Endothelial cell of umbilical vein (primary cell): ENCODE measurements at regions not wholly inside any gene's neighbourhood (a gene's known extent, or its start where the extent isn't known, plus 50 kb on each side); places are given as distances from the start of the nearest gene placed in this dataset.
"Not testable (repeated sequence)": the region's sequence is repeated elsewhere in the genome, so short reads cannot be mapped to it uniquely, and the experiment has no call there.

Experiments
- BruUV-seq: library from RNA; stranded (reverse); fragments of 400-500 nt; replicated peaks from 2 replicates; lab custom pipeline; 2021; lab: Mats Ljungman, UMichigan
- CTCF ChIA-PET: fragments of 300-600, 350-600 bp; sonication (Branson Sonifier 250); formaldehyde crosslinking; loops from one replicate; lab custom pipeline; 2021; ENCODE audit warnings: antibody characterized with exemption, inconsistent platforms; lab: Charles Lee
- POLR2A ChIA-PET: fragments of 300-600, 350-600 bp; sonication (Branson Sonifier 250); formaldehyde crosslinking; loops from one replicate; lab custom pipeline; 2021; ENCODE audit warnings: antibody characterized with exemption, inconsistent platforms; lab: Charles Lee
- DNase-seq: peaks from one replicate; pipeline ENCODE4 v3.0.0-alpha.2; 2011; ENCODE audit warnings: low read depth, low spot score
- FAIRE-seq: peaks from 2 replicates; lab custom pipeline; 2011; peaks lifted over from hg19 to GRCh38; lab: Jason Lieb, UNC
- H2AFZ ChIP-seq: 2 replicates; pipeline ENCODE4 v1.6.0; 2012; ENCODE audit warnings: low read depth, low read length, control low read depth, inconsistent platforms
- H3K27ac ChIP-seq: 2 replicates; pipeline ENCODE4 v1.5.1; 2011; ENCODE audit warnings: low read depth, mild to moderate bottlenecking, control low read depth, low read length, moderate library complexity; ENCODE audit not compliant: insufficient read depth
- H3K27me3 ChIP-seq, 2 experiments: 2 replicates each; pipeline versions ENCODE4 v1.6.0 to v1.6.1; 2011; ENCODE audit warnings: low read length in 2 of 2, mixed read lengths in 1 of 2; ENCODE audit not compliant: control insufficient read depth in 2 of 2, insufficient read depth in 2 of 2
- H3K36me3 ChIP-seq, 2 experiments: 2 replicates in 1 of 2; 3 replicates in 1 of 2; pipeline ENCODE4 v1.5.1; 2011; ENCODE audit warnings: low read length in 2 of 2, mild to moderate bottlenecking in 1 of 2, moderate library complexity in 1 of 2; ENCODE audit not compliant: control insufficient read depth in 2 of 2, insufficient read depth in 2 of 2; ENCODE audit errors: extremely low read depth in 1 of 2
- H3K4me1 ChIP-seq: 3 replicates; pipeline ENCODE4 v1.5.1; 2011; ENCODE audit warnings: mild to moderate bottlenecking, low read length; ENCODE audit not compliant: control insufficient read depth, insufficient read depth; ENCODE audit errors: extremely low read depth
- H3K4me2 ChIP-seq: 2 replicates; pipeline ENCODE4 v1.6.1; 2011; ENCODE audit warnings: low read length, control low read depth, mixed read lengths; ENCODE audit not compliant: insufficient read depth
- H3K4me3 ChIP-seq, 3 experiments: fragments of 200-600 bp in 1 of 3; sonication (generic), shearing (Covaris generic) in 1 of 3; replicated peaks in 1 of 3; 2 replicates each; pipeline ENCODE4 v1.5.1; 2011 to 2016; ENCODE audit warnings: control low read depth in 3 of 3, low read length in 3 of 3, mild to moderate bottlenecking in 2 of 3, inconsistent platforms in 1 of 3, low read depth in 1 of 3, moderate library complexity in 1 of 3; ENCODE audit not compliant: insufficient read depth in 1 of 3
- H3K79me2 ChIP-seq: 2 replicates; pipeline ENCODE4 v1.6.0; 2012; ENCODE audit warnings: low read length, inconsistent platforms; ENCODE audit not compliant: control insufficient read depth, insufficient read depth
- H3K9ac ChIP-seq: replicated peaks from 2 replicates; pipeline ENCODE3; 2011; ENCODE audit warnings: low read length, control low read depth; ENCODE audit not compliant: insufficient read depth; ENCODE audit errors: extremely low read depth
- H3K9me1 ChIP-seq: replicated peaks from 3 replicates; pipeline ENCODE4 v1.6.0; 2011; ENCODE audit warnings: mild to moderate bottlenecking, low read length; ENCODE audit not compliant: control insufficient read depth, insufficient read depth; ENCODE audit errors: extremely low read depth
- H3K9me3 ChIP-seq: replicated peaks from 2 replicates; pipeline ENCODE4 v1.5.1; 2012; ENCODE audit warnings: low read length, inconsistent platforms; ENCODE audit not compliant: control insufficient read depth, insufficient read depth
- H4K20me1 ChIP-seq: replicated peaks from 2 replicates; pipeline ENCODE3; 2011; ENCODE audit warnings: mild to moderate bottlenecking, low read length; ENCODE audit not compliant: control insufficient read depth, insufficient read depth; ENCODE audit errors: extremely low read depth
- CTCF ChIP-seq, 2 donors: IDR thresholded peaks; 1 replicate in 1 of 2; 2 replicates in 1 of 2; pipeline ENCODE4 v1.5.1; 2011; ENCODE audit warnings: low read length in 2 of 2, mild to moderate bottlenecking in 2 of 2, moderate library complexity in 2 of 2, control low read depth in 1 of 2, inconsistent platforms in 1 of 2, low read depth in 1 of 2; ENCODE audit not compliant: insufficient read depth in 1 of 2; ENCODE audit errors: extremely low read depth in 1 of 2
- EZH2 ChIP-seq: IDR thresholded peaks from 2 replicates; pipeline ENCODE4 v1.6.1; 2012; ENCODE audit warnings: borderline replicate concordance, low read depth, mild to moderate bottlenecking, moderate library complexity, low read length, inconsistent platforms; ENCODE audit not compliant: severe bottlenecking
- FOS ChIP-seq: IDR thresholded peaks from 2 replicates; pipeline ENCODE4 v1.6.1; 2011; ENCODE audit warnings: mild to moderate bottlenecking, low read length, moderate library complexity, borderline replicate concordance; ENCODE audit not compliant: insufficient read depth
- GATA2 ChIP-seq: IDR thresholded peaks from 2 replicates; pipeline ENCODE4 v1.7.0; 2011; ENCODE audit warnings: low read depth, mild to moderate bottlenecking, moderate library complexity, mixed read lengths, low read length; ENCODE audit not compliant: insufficient read length, insufficient read depth
- JUN ChIP-seq: IDR thresholded peaks from 2 replicates; pipeline ENCODE4 v1.6.1; 2011; ENCODE audit warnings: borderline replicate concordance, low read depth; ENCODE audit not compliant: insufficient read length, insufficient read depth
- MAX ChIP-seq: IDR thresholded peaks from 2 replicates; pipeline ENCODE4 v1.6.1; 2011; ENCODE audit not compliant: insufficient read depth, insufficient read length
- MYC ChIP-seq: IDR thresholded peaks from one replicate; pipeline ENCODE4 v1.6.1; 2011; ENCODE audit warnings: mild to moderate bottlenecking, low read depth, low read length
- POLR2A ChIP-seq: IDR thresholded peaks from 2 replicates; pipeline ENCODE4 v1.6.1; 2012; ENCODE audit warnings: low read depth, mild to moderate bottlenecking, control low read depth, low read length
- dilution Hi-C: fragments of 300-500 bp; cut with MboI; formaldehyde crosslinking; loops from one replicate; pipeline ENCODE4 v1.15.0; 2019; ENCODE audit warnings: low sequenced_read_pairs; ENCODE audit not compliant: extremely low pct_ligation_motif_present
- intact Hi-C: fragments of 100-400 bp; cut with micrococcal nuclease; formaldehyde crosslinking; loops from one replicate; pipeline ENCODE4 v1.10.0; 2022

GRCh38 chrX:47743504-47743903 is 84.5 kb upstream of the UXT start:
- dilution Hi-C loops: no loop called here
- no peaks in the 10 kb centered on the region for H3K9me3 ChIP-seq
- intact Hi-C loops: no loop called here
- H3K9ac ChIP-seq: no peak overlapping the region
- H3K27ac ChIP-seq: no peak overlapping the region
- no peak for TF ChIP-seq POLR2A
- no peak for TF ChIP-seq FOS
- TF ChIP-seq EZH2: no peak
- TF ChIP-seq CTCF (IDR thresholded peaks at IDR 0.05; ENCODE audit: extremely low read depth in 1 of 2, insufficient read depth in 1 of 2, low read depth in 1 of 2, low read length in 2 of 2): no peak
- no peak for TF ChIP-seq MAX
- TF ChIP-seq MYC: no peak
- no peak for TF ChIP-seq GATA2
- TF ChIP-seq JUN: no peak
- BruUV-seq: no TSS peak
- H3K27me3 ChIP-seq: no peaks in the 10 kb centered on the region
- no peaks in the 10 kb centered on the region for H3K9me1 ChIP-seq
- no peak for DNase-seq
- H3K4me1 ChIP-seq: no peaks in the 10 kb centered on the region
- no peak overlapping the region for H3K4me2 ChIP-seq
- no peak overlapping the region for H2AFZ ChIP-seq
- H3K4me3 ChIP-seq: no peak overlapping the region
- no peaks in the 10 kb centered on the region for H3K79me2 ChIP-seq
- no peaks in the 10 kb centered on the region for H3K36me3 ChIP-seq
- ChIA-PET POLR2A (no interaction called here), CTCF (no interaction called here)
- no peaks in the 10 kb centered on the region for H4K20me1 ChIP-seq
- FAIRE-seq: no peak

- H3K4me3 ChIP-seq, H3K36me3 ChIP-seq, CTCF ChIA-PET, H3K27me3 ChIP-seq, H3K79me2 ChIP-seq, POLR2A ChIA-PET, FAIRE-seq, H3K9me3 ChIP-seq, H3K9ac ChIP-seq, H3K4me2 ChIP-seq, dilution Hi-C loops, H4K20me1 ChIP-seq, H3K9me1 ChIP-seq, BruUV-seq, DNase-seq, H3K27ac ChIP-seq, H3K4me1 ChIP-seq, H2AFZ ChIP-seq, intact Hi-C loops: not testable (repeated sequence)
Measured at GRCh38 chrX:47738870-47739269, 79.9 kb upstream of the UXT start.
